DMS79 (cell line): ENCODE measurements at regions not wholly inside any gene's neighbourhood (a gene's known extent, or its start where the extent isn't known, plus 50 kb on each side); places are given as distances from the start of the nearest gene placed in this dataset.

ENCODE experiments used
- DNase-seq: peaks from one replicate; lab custom pipeline; 2025; lab: John Stamatoyannopoulos, UW

GRCh38 chr5:164600929-164601535, 1095.6 kb downstream of the MAT2B start:
- DNase-seq: no peak

GRCh38 chr5:164608507-164608906, 1103.1 kb downstream of the MAT2B start:
- no peak for DNase-seq

- no peak for DNase-seq
Observed at GRCh38 chr5:164610374-164610773, 1105.0 kb downstream of the MAT2B start.

- no peak for DNase-seq
Observed at GRCh38 chr5:164614707-164615106, 1109.3 kb downstream of the MAT2B start.

- DNase-seq: no peak
Observed at GRCh38 chr5:164617290-164617689, 1111.9 kb downstream of the MAT2B start.

- DNase-seq: no peak
Observed at GRCh38 chr5:164627021-164627420, 1121.6 kb downstream of the MAT2B start.

GRCh38 chr5:164636456-164636855, 1131.0 kb downstream of the MAT2B start:
- DNase-seq: no peak

- no peak for DNase-seq
Observed at GRCh38 chr5:164637931-164638521, 1132.6 kb downstream of the MAT2B start.

- DNase-seq: no peak
Observed at GRCh38 chr5:164649266-164649665, 1143.8 kb downstream of the MAT2B start.

GRCh38 chr5:164650427-164650826, 1145.0 kb downstream of the MAT2B start:
- DNase-seq: no peak

GRCh38 chr5:164651546-164652275, 1146.3 kb downstream of the MAT2B start:
- DNase-seq: no peak

GRCh38 chr5:164652276-164652660, 1146.8 kb downstream of the MAT2B start:
- no peak for DNase-seq

- no peak for DNase-seq
Observed at GRCh38 chr5:164663198-164663989, 1158.0 kb downstream of the MAT2B start.

- no peak for DNase-seq
Observed at GRCh38 chr5:164671640-164672039, 1166.2 kb downstream of the MAT2B start.

- DNase-seq: no peak
Observed at GRCh38 chr5:164672205-164672604, 1166.8 kb downstream of the MAT2B start.

- DNase-seq: no peak
Observed at GRCh38 chr5:164672931-164673694, 1167.7 kb downstream of the MAT2B start.

GRCh38 chr5:164679461-164679860, 1174.0 kb downstream of the MAT2B start:
- DNase-seq: no peak

- DNase-seq: no peak
Observed at GRCh38 chr5:164680216-164680615, 1174.8 kb downstream of the MAT2B start.

GRCh38 chr5:164680812-164681520, 1175.5 kb downstream of the MAT2B start:
- DNase-seq: no peak

GRCh38 chr5:164687391-164687790, 1182.0 kb downstream of the MAT2B start:
- no peak for DNase-seq

- DNase-seq: no peak
Observed at GRCh38 chr5:164688437-164688836, 1183.0 kb downstream of the MAT2B start.
